ENCODE measurements at regions not wholly inside any gene's neighbourhood (a gene's known extent, or its start where the extent isn't known, plus 50 kb on each side); places are given as distances from the start of the nearest gene placed in this dataset.
"Not testable (repeated sequence)": the region's sequence is repeated elsewhere in the genome, so short reads cannot be mapped to it uniquely, and the experiment has no call there.

GRCh38 chr13:107928762-107929161 lies 286.6 kb downstream of the LIG4 start:
- no peak for DNase-seq (ENCODE audit: extremely low read depth, low read depth, low spot score)

GRCh38 chr13:107927557-107927956 lies 287.8 kb downstream of the LIG4 start:
- no peak for DNase-seq (ENCODE audit: extremely low read depth, low read depth, low spot score)

GRCh38 chr13:107926515-107926914 lies 288.8 kb downstream of the LIG4 start:
- not testable (repeated sequence) for DNase-seq (ENCODE audit: extremely low read depth, low read depth, low spot score)

- DNase-seq (ENCODE audit: extremely low read depth, low read depth, low spot score) = not testable (repeated sequence)
These were observed 298.4 kb downstream of the LIG4 start for GRCh38 chr13:107916902-107917301.

- DNase-seq (ENCODE audit: extremely low read depth, low read depth, low spot score) = no peak
These were observed 302.6 kb downstream of the LIG4 start for GRCh38 chr13:107912745-107913144.

- DNase-seq (ENCODE audit: extremely low read depth, low read depth, low spot score) = no peak
These were observed 308.1 kb downstream of the LIG4 start for GRCh38 chr13:107907065-107907805.

- no peak for DNase-seq (ENCODE audit: extremely low read depth, low read depth, low spot score)
These were observed 309.2 kb downstream of the LIG4 start for GRCh38 chr13:107906131-107906530.

GRCh38 chr13:107901996-107902562 lies 313.3 kb downstream of the LIG4 start:
- DNase-seq (ENCODE audit: extremely low read depth, low read depth, low spot score) = no peak

GRCh38 chr13:107901230-107901629 lies 314.1 kb downstream of the LIG4 start:
- no peak for DNase-seq (ENCODE audit: extremely low read depth, low read depth, low spot score)

- no peak for DNase-seq (ENCODE audit: extremely low read depth, low read depth, low spot score)
These were observed 314.6 kb downstream of the LIG4 start for GRCh38 chr13:107900775-107901174.

GRCh38 chr13:107886118-107886517 lies 329.2 kb downstream of the LIG4 start:
- DNase-seq (ENCODE audit: extremely low read depth, low read depth, low spot score) = no peak

- DNase-seq (ENCODE audit: extremely low read depth, low read depth, low spot score) = no peak
These were observed 330.8 kb downstream of the LIG4 start for GRCh38 chr13:107884564-107884963.

GRCh38 chr13:107883561-107884175 lies 331.7 kb downstream of the LIG4 start:
- no peak for DNase-seq (ENCODE audit: extremely low read depth, low read depth, low spot score)

GRCh38 chr13:107882708-107883560 lies 332.4 kb downstream of the LIG4 start:
- no peak for DNase-seq (ENCODE audit: extremely low read depth, low read depth, low spot score)

- no peak for DNase-seq (ENCODE audit: extremely low read depth, low read depth, low spot score)
These were observed 334.0 kb downstream of the LIG4 start for GRCh38 chr13:107881362-107881761.

- no peak for DNase-seq (ENCODE audit: extremely low read depth, low read depth, low spot score)
These were observed 340.9 kb downstream of the LIG4 start for GRCh38 chr13:107874456-107874855.

GRCh38 chr13:107873926-107874325 lies 341.4 kb downstream of the LIG4 start:
- no peak for DNase-seq (ENCODE audit: extremely low read depth, low read depth, low spot score)

GRCh38 chr13:107870400-107870799 lies 344.9 kb downstream of the LIG4 start:
- DNase-seq (ENCODE audit: extremely low read depth, low read depth, low spot score) = no peak

GRCh38 chr13:107867701-107868661 lies 347.4 kb downstream of the LIG4 start:
- DNase-seq (ENCODE audit: extremely low read depth, low read depth, low spot score) = no peak
